Endothelial cell of umbilical vein (primary cell): ENCODE measurements at regions not wholly inside any gene's neighbourhood (a gene's known extent, or its start where the extent isn't known, plus 50 kb on each side); places are given as distances from the start of the nearest gene placed in this dataset.

Experiments used
- BruUV-seq: library from RNA; stranded (reverse); fragments of 400-500 nt; replicated peaks from 2 replicates; lab custom pipeline; 2021; lab: Mats Ljungman, UMichigan
- CTCF ChIA-PET: fragments of 300-600, 350-600 bp; sonication (Branson Sonifier 250); formaldehyde crosslinking; loops from one replicate; lab custom pipeline; 2021; ENCODE audit warnings: antibody characterized with exemption, inconsistent platforms; lab: Charles Lee
- POLR2A ChIA-PET: fragments of 300-600, 350-600 bp; sonication (Branson Sonifier 250); formaldehyde crosslinking; loops from one replicate; lab custom pipeline; 2021; ENCODE audit warnings: antibody characterized with exemption, inconsistent platforms; lab: Charles Lee
- DNase-seq: peaks from one replicate; pipeline ENCODE4 v3.0.0-alpha.2; 2011; ENCODE audit warnings: low read depth, low spot score
- FAIRE-seq: peaks from 2 replicates; lab custom pipeline; 2011; peaks lifted over from hg19 to GRCh38; lab: Jason Lieb, UNC
- H2AFZ ChIP-seq: 2 replicates; pipeline ENCODE4 v1.6.0; 2012; ENCODE audit warnings: low read depth, low read length, control low read depth, inconsistent platforms
- H3K27ac ChIP-seq: 2 replicates; pipeline ENCODE4 v1.5.1; 2011; ENCODE audit warnings: low read depth, mild to moderate bottlenecking, control low read depth, low read length, moderate library complexity; ENCODE audit not compliant: insufficient read depth
- H3K27me3 ChIP-seq, 2 experiments: 2 replicates each; pipeline versions ENCODE4 v1.6.0 to v1.6.1; 2011; ENCODE audit warnings: low read length in 2 of 2, mixed read lengths in 1 of 2; ENCODE audit not compliant: control insufficient read depth in 2 of 2, insufficient read depth in 2 of 2
- H3K36me3 ChIP-seq, 2 experiments: 2 replicates in 1 of 2; 3 replicates in 1 of 2; pipeline ENCODE4 v1.5.1; 2011; ENCODE audit warnings: low read length in 2 of 2, mild to moderate bottlenecking in 1 of 2, moderate library complexity in 1 of 2; ENCODE audit not compliant: control insufficient read depth in 2 of 2, insufficient read depth in 2 of 2; ENCODE audit errors: extremely low read depth in 1 of 2
- H3K4me1 ChIP-seq: 3 replicates; pipeline ENCODE4 v1.5.1; 2011; ENCODE audit warnings: mild to moderate bottlenecking, low read length; ENCODE audit not compliant: control insufficient read depth, insufficient read depth; ENCODE audit errors: extremely low read depth
- H3K4me2 ChIP-seq: 2 replicates; pipeline ENCODE4 v1.6.1; 2011; ENCODE audit warnings: low read length, control low read depth, mixed read lengths; ENCODE audit not compliant: insufficient read depth
- H3K4me3 ChIP-seq, 3 experiments: fragments of 200-600 bp in 1 of 3; sonication (generic), shearing (Covaris generic) in 1 of 3; replicated peaks in 1 of 3; 2 replicates each; pipeline ENCODE4 v1.5.1; 2011 to 2016; ENCODE audit warnings: control low read depth in 3 of 3, low read length in 3 of 3, mild to moderate bottlenecking in 2 of 3, inconsistent platforms in 1 of 3, low read depth in 1 of 3, moderate library complexity in 1 of 3; ENCODE audit not compliant: insufficient read depth in 1 of 3
- H3K79me2 ChIP-seq: 2 replicates; pipeline ENCODE4 v1.6.0; 2012; ENCODE audit warnings: low read length, inconsistent platforms; ENCODE audit not compliant: control insufficient read depth, insufficient read depth
- H3K9ac ChIP-seq: replicated peaks from 2 replicates; pipeline ENCODE3; 2011; ENCODE audit warnings: low read length, control low read depth; ENCODE audit not compliant: insufficient read depth; ENCODE audit errors: extremely low read depth
- H3K9me1 ChIP-seq: replicated peaks from 3 replicates; pipeline ENCODE4 v1.6.0; 2011; ENCODE audit warnings: mild to moderate bottlenecking, low read length; ENCODE audit not compliant: control insufficient read depth, insufficient read depth; ENCODE audit errors: extremely low read depth
- H3K9me3 ChIP-seq: replicated peaks from 2 replicates; pipeline ENCODE4 v1.5.1; 2012; ENCODE audit warnings: low read length, inconsistent platforms; ENCODE audit not compliant: control insufficient read depth, insufficient read depth
- H4K20me1 ChIP-seq: replicated peaks from 2 replicates; pipeline ENCODE3; 2011; ENCODE audit warnings: mild to moderate bottlenecking, low read length; ENCODE audit not compliant: control insufficient read depth, insufficient read depth; ENCODE audit errors: extremely low read depth
- FOS ChIP-seq: IDR thresholded peaks from 2 replicates; pipeline ENCODE4 v1.6.1; 2011; ENCODE audit warnings: mild to moderate bottlenecking, low read length, moderate library complexity, borderline replicate concordance; ENCODE audit not compliant: insufficient read depth
- POLR2AphosphoS5 ChIP-seq: IDR thresholded peaks from 2 replicates; pipeline ENCODE4 v1.6.1; 2012; ENCODE audit warnings: low read depth, mild to moderate bottlenecking, control low read depth, low read length, moderate library complexity; ENCODE audit not compliant: insufficient read depth
- dilution Hi-C: fragments of 300-500 bp; cut with MboI; formaldehyde crosslinking; loops from one replicate; pipeline ENCODE4 v1.15.0; 2019; ENCODE audit warnings: low sequenced_read_pairs; ENCODE audit not compliant: extremely low pct_ligation_motif_present
- intact Hi-C: fragments of 100-400 bp; cut with micrococcal nuclease; formaldehyde crosslinking; loops from one replicate; pipeline ENCODE4 v1.10.0; 2022
- TF ChIP-seq, protein P1 (sequence below): IDR thresholded peaks from 2 replicates; pipeline ENCODE4 v1.6.1; 2011; ENCODE audit not compliant: insufficient read depth, insufficient read length
- TF ChIP-seq, protein P2 (sequence below), 2 donors: IDR thresholded peaks; 1 replicate in 1 of 2; 2 replicates in 1 of 2; pipeline ENCODE4 v1.5.1; 2011; ENCODE audit warnings: low read length in 2 of 2, mild to moderate bottlenecking in 2 of 2, moderate library complexity in 2 of 2, control low read depth in 1 of 2, inconsistent platforms in 1 of 2, low read depth in 1 of 2; ENCODE audit not compliant: insufficient read depth in 1 of 2; ENCODE audit errors: extremely low read depth in 1 of 2

DNA sequence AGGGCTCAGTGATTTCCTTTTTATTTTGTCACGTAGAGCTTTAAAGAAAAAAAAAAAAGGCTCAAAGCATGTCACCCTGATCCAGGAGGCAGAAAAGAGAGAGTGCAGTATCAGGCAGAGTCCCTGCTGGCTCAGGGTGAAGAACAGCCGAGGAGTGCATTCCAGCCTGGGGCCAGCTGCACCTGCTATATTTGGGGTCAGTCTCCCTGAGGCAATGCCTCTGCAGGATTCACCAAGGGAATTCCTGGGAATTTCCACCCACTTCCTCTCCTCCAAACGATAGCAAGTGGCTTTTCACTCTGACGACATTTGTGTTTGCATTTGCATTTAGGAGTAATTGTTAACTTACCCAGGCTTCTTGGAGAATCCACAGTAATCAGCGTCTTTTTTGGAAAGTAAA, 202.9 kb upstream of the CTNNB1 start:
- H4K20me1 ChIP-seq: no peaks in the 10 kb centered on the region
- dilution Hi-C loops (no loop called here), intact Hi-C loops (no loop called here)
- no peaks in the 10 kb centered on the region for H3K36me3 ChIP-seq
- H3K9me1 ChIP-seq: no peaks in the 10 kb centered on the region
- FAIRE-seq: no peak
- H3K4me1 ChIP-seq: no peaks in the 10 kb centered on the region
- H3K9ac ChIP-seq: no peak overlapping the region
- no peak overlapping the region for H3K4me2 ChIP-seq
- CTCF ChIA-PET: no interaction called here
- H3K27me3 ChIP-seq: no peaks in the 10 kb centered on the region
- POLR2A ChIA-PET: no interaction called here
- H3K27ac ChIP-seq: no peak overlapping the region
- H2AFZ ChIP-seq: no peak overlapping the region
- no TSS peak for BruUV-seq
- no peak overlapping the region for H3K4me3 ChIP-seq
- no peaks in the 10 kb centered on the region for H3K9me3 ChIP-seq
- TF ChIP-seq, protein P1, sequence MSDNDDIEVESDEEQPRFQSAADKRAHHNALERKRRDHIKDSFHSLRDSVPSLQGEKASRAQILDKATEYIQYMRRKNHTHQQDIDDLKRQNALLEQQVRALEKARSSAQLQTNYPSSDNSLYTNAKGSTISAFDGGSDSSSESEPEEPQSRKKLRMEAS: no peak
- TF ChIP-seq POLR2AphosphoS5 (no peak), FOS (no peak)
- TF ChIP-seq, protein P2, sequence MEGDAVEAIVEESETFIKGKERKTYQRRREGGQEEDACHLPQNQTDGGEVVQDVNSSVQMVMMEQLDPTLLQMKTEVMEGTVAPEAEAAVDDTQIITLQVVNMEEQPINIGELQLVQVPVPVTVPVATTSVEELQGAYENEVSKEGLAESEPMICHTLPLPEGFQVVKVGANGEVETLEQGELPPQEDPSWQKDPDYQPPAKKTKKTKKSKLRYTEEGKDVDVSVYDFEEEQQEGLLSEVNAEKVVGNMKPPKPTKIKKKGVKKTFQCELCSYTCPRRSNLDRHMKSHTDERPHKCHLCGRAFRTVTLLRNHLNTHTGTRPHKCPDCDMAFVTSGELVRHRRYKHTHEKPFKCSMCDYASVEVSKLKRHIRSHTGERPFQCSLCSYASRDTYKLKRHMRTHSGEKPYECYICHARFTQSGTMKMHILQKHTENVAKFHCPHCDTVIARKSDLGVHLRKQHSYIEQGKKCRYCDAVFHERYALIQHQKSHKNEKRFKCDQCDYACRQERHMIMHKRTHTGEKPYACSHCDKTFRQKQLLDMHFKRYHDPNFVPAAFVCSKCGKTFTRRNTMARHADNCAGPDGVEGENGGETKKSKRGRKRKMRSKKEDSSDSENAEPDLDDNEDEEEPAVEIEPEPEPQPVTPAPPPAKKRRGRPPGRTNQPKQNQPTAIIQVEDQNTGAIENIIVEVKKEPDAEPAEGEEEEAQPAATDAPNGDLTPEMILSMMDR (IDR thresholded peaks at IDR 0.05; ENCODE audit: extremely low read depth in 1 of 2, insufficient read depth in 1 of 2, low read depth in 1 of 2, low read length in 2 of 2): no peak
- no peak for DNase-seq
- H3K79me2 ChIP-seq: no peaks in the 10 kb centered on the region
